ENCODE measurements at regions not wholly inside any gene's neighbourhood (a gene's known extent, or its start where the extent isn't known, plus 50 kb on each side); places are given as distances from the start of the nearest gene placed in this dataset.

DNA sequence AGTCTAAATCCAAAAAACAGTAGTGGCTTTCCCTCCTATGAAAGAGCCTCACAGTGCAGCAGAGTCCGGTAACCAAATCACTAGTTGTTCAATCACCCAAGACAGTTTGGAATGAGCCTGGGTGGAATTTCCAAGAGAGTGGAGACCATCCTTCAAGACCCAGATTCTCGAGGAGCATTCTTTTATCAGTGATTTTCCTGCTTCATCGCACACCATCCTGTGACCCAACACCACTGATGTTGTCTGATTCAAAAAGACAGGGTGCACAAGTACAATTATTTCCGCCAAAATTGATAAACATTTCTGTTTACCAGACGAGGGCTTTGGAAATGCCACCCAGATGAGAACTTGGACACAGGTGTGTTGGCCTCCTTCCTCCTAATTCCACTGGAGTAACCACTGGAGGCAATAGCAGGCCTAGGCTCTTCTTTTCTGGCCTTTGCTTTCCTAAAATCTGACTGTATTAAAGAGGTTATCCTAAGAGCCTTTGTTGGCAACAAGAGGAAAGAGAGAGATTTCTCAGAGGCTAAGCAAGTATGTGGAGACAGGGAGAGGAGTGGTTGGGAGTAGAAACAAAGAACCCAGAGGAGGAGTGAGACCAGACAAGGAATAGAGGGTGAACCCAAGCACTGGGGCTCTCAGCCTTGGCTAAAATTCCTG, 56.3 kb upstream of the S1PR3 start:
- H3K9me3 ChIP-seq = no peaks in the 10 kb centered on the region
- CTCF ChIA-PET = no interaction called here
- no peaks in the 10 kb centered on the region for H3K4me1 ChIP-seq
- H3K4me2 ChIP-seq = no peak overlapping the region
- WGBS (ENCODE audit: missing lambda C conversion rate) = 76% methylated on average over 5 of the region's 5 CpGs
- no peak for FAIRE-seq
- no peak for ATAC-seq
- TF ChIP-seq HDAC2 (IDR thresholded peaks at IDR 0.05) (no peak), HOXA7 (CRISPR knock-in tag; IDR thresholded peaks at IDR 0.05) (no peak), RFX5 (IDR thresholded peaks at IDR 0.05) (no peak), NPAS2 (CRISPR knock-in tag; IDR thresholded peaks at IDR 0.05; ENCODE audit: borderline replicate concordance) (no peak), MAFK (IDR thresholded peaks at IDR 0.05; ENCODE audit: partially characterized antibody) (no peak), EP300 (IDR thresholded peaks at IDR 0.05) (no peak), RAD21 (conservative IDR thresholded peaks at IDR 0.05 in 1 of 2, IDR thresholded peaks at IDR 0.05 in 1 of 2) (no peak)
- POLR2A ChIA-PET = interaction anchor here (0.6 kb wide), 1 partner anchor 76 kb away, joined by 4 read pairs; no protein-coding TSS in a partner anchor
- no peak overlapping the region for H3K27ac ChIP-seq
- no peak for DNase-seq (ENCODE audit: low read depth in 1 of 2, low spot score in 1 of 2)
- H3K4me3 ChIP-seq = no peak overlapping the region

DNA sequence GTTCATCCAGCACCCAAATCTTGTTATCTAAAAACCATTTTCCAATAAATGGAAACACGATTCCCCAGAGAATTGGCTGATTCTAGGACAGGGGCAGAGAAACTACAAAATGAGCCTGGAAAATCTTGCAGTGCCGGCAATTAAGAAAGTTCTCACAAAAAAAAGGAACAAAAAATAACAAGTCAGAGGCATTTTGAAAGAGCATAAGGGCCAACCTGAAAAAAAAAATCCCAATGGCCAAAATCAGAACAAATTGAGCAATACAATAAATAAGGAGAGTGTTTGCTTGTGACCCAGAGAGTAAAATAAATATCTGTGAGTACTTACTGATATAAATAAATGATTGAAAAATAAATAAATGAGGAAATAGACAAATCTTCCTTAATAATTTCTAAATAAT, 55.1 kb upstream of the S1PR3 start:
- DNase-seq (ENCODE audit: low read depth in 1 of 2, low spot score in 1 of 2) (no peak), FAIRE-seq (no peak), ATAC-seq (no peak)
- Histone ChIP-seq H3K27ac (no peak overlapping the region), H3K4me2 (no peak overlapping the region), H3K9me3 (no peaks in the 10 kb centered on the region), H3K4me3 (no peak overlapping the region), H3K4me1 (no peaks in the 10 kb centered on the region)
- POLR2A ChIA-PET = no interaction called here
- TF ChIP-seq CEBPB (IDR thresholded peaks at IDR 0.05) (no peak), CTCF (IDR thresholded peaks at IDR 0.05) (no peak), FOSB (CRISPR knock-in tag; IDR thresholded peaks at IDR 0.05) (no peak), FOSL2 (IDR thresholded peaks at IDR 0.05) (no peak), FOSL2 (CRISPR knock-in tag; IDR thresholded peaks at IDR 0.05) (no peak), ESRRA (IDR thresholded peaks at IDR 0.05; ENCODE audit: borderline replicate concordance, low read length) (no peak), MYC (IDR thresholded peaks at IDR 0.05; ENCODE audit: borderline replicate concordance, low read length) (no peak), CBX8 (IDR thresholded peaks at IDR 0.05) (no peak), EHMT2 (IDR thresholded peaks at IDR 0.05; ENCODE audit: low read depth) (no peak), NPAS2 (CRISPR knock-in tag; IDR thresholded peaks at IDR 0.05; ENCODE audit: borderline replicate concordance) (no peak)
- TF ChIP-seq, protein P1, sequence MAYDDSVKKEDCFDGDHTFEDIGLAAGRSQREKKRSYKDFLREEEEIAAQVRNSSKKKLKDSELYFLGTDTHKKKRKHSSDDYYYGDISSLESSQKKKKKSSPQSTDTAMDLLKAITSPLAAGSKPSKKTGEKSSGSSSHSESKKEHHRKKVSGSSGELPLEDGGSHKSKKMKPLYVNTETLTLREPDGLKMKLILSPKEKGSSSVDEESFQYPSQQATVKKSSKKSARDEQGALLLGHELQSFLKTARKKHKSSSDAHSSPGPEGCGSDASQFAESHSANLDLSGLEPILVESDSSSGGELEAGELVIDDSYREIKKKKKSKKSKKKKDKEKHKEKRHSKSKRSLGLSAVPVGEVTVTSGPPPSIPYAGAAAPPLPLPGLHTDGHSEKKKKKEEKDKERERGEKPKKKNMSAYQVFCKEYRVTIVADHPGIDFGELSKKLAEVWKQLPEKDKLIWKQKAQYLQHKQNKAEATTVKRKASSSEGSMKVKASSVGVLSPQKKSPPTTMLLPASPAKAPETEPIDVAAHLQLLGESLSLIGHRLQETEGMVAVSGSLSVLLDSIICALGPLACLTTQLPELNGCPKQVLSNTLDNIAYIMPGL (CRISPR knock-in tag; IDR thresholded peaks at IDR 0.05; ENCODE audit: borderline replicate concordance) = no peak
- TF ChIP-seq, protein P2, sequence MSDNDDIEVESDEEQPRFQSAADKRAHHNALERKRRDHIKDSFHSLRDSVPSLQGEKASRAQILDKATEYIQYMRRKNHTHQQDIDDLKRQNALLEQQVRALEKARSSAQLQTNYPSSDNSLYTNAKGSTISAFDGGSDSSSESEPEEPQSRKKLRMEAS (IDR thresholded peaks at IDR 0.05) = no peak
- CTCF ChIA-PET = no interaction called here
- 86% methylated on average over 2 of the region's 2 CpGs for WGBS (ENCODE audit: missing lambda C conversion rate)

- ATAC-seq = no peak
- Histone ChIP-seq H3K27ac (no peak overlapping the region), H3K4me1 (no peaks in the 10 kb centered on the region), H3K4me2 (no peak overlapping the region), H3K9me3 (no peaks in the 10 kb centered on the region), H3K4me3 (no peak overlapping the region)
- FAIRE-seq = no peak
- ChIA-PET CTCF (no interaction called here), POLR2A (no interaction called here)
- no peak for DNase-seq (ENCODE audit: low read depth in 1 of 2, low spot score in 1 of 2)
- 71% methylated on average over 5 of the region's 5 CpGs for WGBS (ENCODE audit: missing lambda C conversion rate)
- no peak for TF ChIP-seq NFE2L2 (conservative IDR thresholded peaks at IDR 0.05; ENCODE audit: low read length)
- TF ChIP-seq TFCP2L1 (CRISPR knock-in tag; IDR thresholded peaks at IDR 0.05) = no peak
- no peak for TF ChIP-seq CEBPB (IDR thresholded peaks at IDR 0.05)
- TF ChIP-seq, protein P3, sequence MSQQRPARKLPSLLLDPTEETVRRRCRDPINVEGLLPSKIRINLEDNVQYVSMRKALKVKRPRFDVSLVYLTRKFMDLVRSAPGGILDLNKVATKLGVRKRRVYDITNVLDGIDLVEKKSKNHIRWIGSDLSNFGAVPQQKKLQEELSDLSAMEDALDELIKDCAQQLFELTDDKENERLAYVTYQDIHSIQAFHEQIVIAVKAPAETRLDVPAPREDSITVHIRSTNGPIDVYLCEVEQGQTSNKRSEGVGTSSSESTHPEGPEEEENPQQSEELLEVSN (IDR thresholded peaks at IDR 0.05; ENCODE audit: borderline replicate concordance, low read depth) = no peak
- no peak for TF ChIP-seq ZC3H11A (IDR thresholded peaks at IDR 0.05)
- TF ChIP-seq KDM5A (IDR thresholded peaks at IDR 0.05) = no peak
- TF ChIP-seq, protein P4, sequence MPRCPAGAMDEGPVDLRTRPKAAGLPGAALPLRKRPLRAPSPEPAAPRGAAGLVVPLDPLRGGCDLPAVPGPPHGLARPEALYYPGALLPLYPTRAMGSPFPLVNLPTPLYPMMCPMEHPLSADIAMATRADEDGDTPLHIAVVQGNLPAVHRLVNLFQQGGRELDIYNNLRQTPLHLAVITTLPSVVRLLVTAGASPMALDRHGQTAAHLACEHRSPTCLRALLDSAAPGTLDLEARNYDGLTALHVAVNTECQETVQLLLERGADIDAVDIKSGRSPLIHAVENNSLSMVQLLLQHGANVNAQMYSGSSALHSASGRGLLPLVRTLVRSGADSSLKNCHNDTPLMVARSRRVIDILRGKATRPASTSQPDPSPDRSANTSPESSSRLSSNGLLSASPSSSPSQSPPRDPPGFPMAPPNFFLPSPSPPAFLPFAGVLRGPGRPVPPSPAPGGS (IDR thresholded peaks at IDR 0.05) = no peak
- no peak for TF ChIP-seq RARB (CRISPR knock-in tag; IDR thresholded peaks at IDR 0.05)
- no peak for TF ChIP-seq MAFK (IDR thresholded peaks at IDR 0.05; ENCODE audit: partially characterized antibody)
- no peak for TF ChIP-seq RFX5 (IDR thresholded peaks at IDR 0.05)
- TF ChIP-seq CTCF (IDR thresholded peaks at IDR 0.05) = no peak
- TF ChIP-seq CBX8 (IDR thresholded peaks at IDR 0.05) = no peak
- no peak for TF ChIP-seq NPAS2 (CRISPR knock-in tag; IDR thresholded peaks at IDR 0.05; ENCODE audit: borderline replicate concordance)
- no peak for TF ChIP-seq HES2 (IDR thresholded peaks at IDR 0.05)
- no peak for TF ChIP-seq EHF (CRISPR knock-in tag; IDR thresholded peaks at IDR 0.05)
These were observed 54.6 kb upstream of the S1PR3 start for GRCh38 chr9:88936668-88937067.
